Neural progenitor cell (in vitro differentiated cells): ENCODE measurements at regions not wholly inside any gene's neighbourhood (a gene's known extent, or its start where the extent isn't known, plus 50 kb on each side); places are given as distances from the start of the nearest gene placed in this dataset.

Experiments
- EZH2phosphoT487 ChIP-seq: fragments of 200-600 bp; sonication (generic); IDR thresholded peaks from 2 replicates; pipeline ENCODE4 v1.6.1; 2017; ENCODE audit warnings: antibody characterized with exemption
- TF ChIP-seq, protein P1 (sequence below): fragments of 200-600 bp; sonication (generic); IDR thresholded peaks from 2 replicates; pipeline ENCODE4 v1.5.1; 2017; ENCODE audit warnings: antibody characterized with exemption, mild to moderate bottlenecking

DNA sequence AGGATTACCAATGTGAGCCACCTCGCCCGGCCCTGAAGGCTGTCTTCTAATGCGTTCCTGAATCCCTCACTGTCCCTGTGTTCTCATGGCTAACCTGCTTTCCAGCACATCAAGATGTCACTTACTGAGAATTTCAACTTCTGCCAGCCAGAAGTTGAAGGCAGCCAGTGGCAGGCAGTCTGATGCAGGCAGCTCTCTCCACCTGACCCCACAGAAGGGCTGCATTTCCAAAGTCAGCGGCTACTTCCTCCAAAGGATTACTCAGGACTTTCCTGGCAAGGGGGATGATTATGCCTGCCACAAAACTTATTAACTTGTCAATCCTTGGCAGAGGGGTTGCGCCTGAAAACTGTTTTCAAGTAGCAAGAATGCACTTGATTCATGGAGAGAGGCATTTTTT is 1219.4 kb downstream of the TYW1 start:
- TF ChIP-seq, protein P1, sequence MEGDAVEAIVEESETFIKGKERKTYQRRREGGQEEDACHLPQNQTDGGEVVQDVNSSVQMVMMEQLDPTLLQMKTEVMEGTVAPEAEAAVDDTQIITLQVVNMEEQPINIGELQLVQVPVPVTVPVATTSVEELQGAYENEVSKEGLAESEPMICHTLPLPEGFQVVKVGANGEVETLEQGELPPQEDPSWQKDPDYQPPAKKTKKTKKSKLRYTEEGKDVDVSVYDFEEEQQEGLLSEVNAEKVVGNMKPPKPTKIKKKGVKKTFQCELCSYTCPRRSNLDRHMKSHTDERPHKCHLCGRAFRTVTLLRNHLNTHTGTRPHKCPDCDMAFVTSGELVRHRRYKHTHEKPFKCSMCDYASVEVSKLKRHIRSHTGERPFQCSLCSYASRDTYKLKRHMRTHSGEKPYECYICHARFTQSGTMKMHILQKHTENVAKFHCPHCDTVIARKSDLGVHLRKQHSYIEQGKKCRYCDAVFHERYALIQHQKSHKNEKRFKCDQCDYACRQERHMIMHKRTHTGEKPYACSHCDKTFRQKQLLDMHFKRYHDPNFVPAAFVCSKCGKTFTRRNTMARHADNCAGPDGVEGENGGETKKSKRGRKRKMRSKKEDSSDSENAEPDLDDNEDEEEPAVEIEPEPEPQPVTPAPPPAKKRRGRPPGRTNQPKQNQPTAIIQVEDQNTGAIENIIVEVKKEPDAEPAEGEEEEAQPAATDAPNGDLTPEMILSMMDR, result no peak
- TF ChIP-seq EZH2phosphoT487, result no peak
